UCSD-AML1 (cell line): ENCODE measurements at regions not wholly inside any gene's neighbourhood (a gene's known extent, or its start where the extent isn't known, plus 50 kb on each side); places are given as distances from the start of the nearest gene placed in this dataset.
"Not testable (repeated sequence)": the region's sequence is repeated elsewhere in the genome, so short reads cannot be mapped to it uniquely, and the experiment has no call there.

Source experiments
- DNase-seq: peaks from one replicate; lab custom pipeline; 2025; ENCODE audit not compliant: unreplicated experiment; lab: John Stamatoyannopoulos, UW

DNA sequence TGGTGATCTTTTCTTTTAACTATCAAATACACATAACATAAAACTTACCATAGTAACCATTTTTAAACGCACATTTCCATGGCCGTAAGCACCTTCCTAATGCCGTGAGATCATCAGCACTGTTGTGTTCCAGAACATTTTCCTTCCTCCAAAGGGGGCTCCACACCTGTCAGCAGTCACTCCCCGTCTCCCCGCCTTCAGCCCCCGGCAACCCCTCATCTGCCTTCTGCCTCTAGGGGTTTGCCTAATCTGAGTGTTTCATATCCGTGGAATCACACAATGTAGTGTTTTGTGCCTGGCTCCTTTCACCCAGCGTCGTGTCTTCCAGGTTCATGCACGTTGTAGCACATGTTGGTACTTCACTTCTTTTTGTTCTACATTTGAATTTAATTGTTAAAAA, 350.1 kb upstream of the TNRC6C start:
- no peak for DNase-seq

GRCh38 chr17:77609553-77610517, 348.7 kb upstream of the TNRC6C start:
- no peak for DNase-seq

DNA sequence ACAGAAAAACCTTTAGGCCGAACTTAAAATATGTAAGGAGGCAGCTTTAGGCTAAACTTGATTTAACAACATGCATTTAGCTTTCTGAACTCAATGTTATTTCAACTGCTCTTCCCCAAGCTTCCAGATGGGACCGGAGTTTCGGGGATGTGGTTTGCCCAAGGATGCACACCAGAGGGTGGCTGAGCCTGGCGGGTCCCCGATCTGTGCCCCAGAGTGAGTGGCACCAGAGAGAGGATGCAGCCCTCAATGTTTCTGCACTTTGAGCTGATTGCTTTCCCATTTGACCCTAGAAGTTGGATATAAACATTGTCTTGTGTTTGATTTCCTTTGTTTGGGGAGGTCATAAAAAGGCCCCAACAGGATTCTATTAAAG, 348.0 kb upstream of the TNRC6C start:
- no peak for DNase-seq

DNA sequence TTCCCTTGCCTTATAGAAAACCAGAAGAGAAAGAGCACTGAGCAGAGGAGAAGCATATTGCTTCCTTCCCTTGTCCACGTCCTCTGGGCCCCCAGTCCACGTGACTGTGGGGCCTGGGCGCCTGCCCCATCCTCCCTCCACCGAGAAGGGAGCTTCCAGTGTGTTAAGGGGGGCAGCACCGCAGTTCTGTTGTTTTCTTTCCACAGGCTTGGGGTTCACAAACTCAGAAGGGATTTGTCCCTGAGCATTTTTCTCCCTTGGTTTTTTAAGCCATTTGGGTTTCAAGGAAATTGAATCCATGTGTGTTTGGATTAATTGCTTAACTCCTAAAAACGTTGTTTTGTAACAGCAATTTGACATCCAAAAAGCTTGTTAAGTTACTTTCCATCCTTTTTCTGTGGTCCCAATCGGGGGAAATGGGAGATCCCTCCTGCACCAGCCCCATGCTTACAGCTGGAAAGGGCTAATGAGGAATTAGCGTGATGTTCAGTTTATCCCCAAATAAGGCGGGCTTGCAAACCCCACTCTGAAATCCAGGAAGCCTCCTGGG, 347.5 kb upstream of the TNRC6C start:
- no peak for DNase-seq

GRCh38 chr17:77611791-77612502, 346.6 kb upstream of the TNRC6C start:
- DNase-seq: no peak

DNA sequence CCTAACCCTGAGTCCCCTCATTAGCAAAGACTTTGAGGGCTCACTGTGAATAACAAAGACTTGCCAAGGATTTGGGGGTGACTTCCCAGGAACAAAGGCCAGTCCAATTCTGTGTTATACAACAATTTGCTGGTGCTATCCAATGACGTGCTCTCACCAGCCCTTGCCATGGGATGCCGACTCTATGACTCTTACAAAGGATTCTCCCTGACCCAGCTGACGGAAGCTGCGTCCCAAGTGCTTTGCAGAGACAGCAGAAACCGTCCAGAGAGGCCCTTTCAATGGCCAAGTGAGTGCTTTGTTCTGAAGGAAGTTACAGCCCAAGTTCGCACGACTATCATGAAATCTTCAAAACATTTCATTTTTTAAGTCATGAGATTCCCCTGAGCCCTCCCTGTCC, 345.3 kb upstream of the TNRC6C start:
- DNase-seq: no peak

GRCh38 chr17:77613627-77614026, 344.9 kb upstream of the TNRC6C start:
- DNase-seq: no peak

DNA sequence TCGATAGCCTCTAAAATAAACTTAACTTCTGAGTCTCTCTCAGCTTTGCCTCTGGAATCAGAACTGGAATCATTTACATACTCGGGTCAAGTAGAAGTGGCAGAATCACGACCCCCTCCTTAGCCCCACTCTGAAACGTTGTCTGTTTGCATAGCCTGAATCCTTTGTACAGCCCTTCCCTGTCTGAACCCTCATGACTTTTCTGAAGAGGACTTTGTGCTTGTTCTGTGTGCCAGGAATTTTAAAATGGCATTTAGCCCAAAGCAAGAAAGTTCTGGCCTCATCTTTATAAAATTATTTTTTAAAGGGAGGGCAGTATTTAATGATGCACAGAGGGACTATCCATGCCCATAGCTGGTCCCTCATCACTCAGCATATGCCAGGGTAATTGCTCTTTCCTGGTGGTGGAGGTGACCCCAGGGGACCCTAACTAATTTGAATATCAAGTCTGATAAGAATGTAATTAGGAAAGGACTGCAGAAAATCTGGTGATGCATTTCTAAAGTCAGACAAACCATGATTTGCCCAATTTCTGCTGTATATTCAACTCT, 342.7 kb upstream of the TNRC6C start:
- DNase-seq: no peak

DNA sequence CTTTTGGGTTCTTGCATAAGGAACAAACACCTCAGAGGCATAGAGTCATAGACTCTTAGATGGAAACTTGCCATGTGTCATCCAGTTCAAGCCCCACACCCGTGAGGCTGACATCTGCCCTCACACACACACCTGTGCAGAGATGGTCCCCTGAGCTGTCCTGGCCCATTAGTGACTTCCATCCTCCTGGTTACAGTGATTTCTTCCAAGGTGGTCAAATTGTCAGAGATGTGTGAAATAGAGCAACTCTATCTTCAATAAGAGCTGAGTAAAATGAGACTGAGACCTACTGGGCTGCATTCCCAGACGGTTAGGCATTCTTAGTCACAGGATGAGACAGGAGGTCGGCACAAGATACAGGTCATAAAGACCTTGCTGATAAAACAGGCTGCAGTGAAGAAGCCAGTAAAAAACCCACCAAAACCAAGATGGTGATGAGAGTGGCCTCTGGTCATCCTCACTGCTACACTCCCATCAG, 342.2 kb upstream of the TNRC6C start:
- no peak for DNase-seq

GRCh38 chr17:77617516-77617915, 341.0 kb upstream of the TNRC6C start:
- no peak for DNase-seq

- no peak for DNase-seq
Observed at GRCh38 chr17:77618173-77618572, 340.3 kb upstream of the TNRC6C start.

- DNase-seq: no peak
Observed at GRCh38 chr17:77618731-77619130, 339.8 kb upstream of the TNRC6C start.

DNA sequence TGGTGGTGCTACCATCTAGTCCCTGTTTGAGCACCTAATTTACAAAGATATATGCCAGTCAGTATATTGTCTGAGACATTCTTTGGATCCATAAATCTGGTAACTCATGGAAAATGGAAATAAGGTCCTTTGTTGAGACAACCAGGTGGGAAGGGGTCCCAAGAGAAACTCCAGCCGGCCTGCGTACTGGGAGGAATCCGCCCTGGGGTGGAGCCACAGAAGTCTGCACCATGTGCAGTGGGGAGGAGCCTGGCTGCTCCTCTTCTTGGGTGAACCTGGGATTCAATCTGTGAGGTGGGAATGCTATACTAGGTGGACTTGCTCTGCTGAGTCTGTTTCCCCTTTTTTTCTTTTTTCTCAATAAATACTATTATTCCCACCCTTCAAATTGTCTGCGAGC, 339.2 kb upstream of the TNRC6C start:
- no peak for DNase-seq

GRCh38 chr17:77619851-77620250, 338.7 kb upstream of the TNRC6C start:
- no peak for DNase-seq

- no peak for DNase-seq
Observed at GRCh38 chr17:77620282-77620681, 338.2 kb upstream of the TNRC6C start.

- DNase-seq: not testable (repeated sequence)
Observed at GRCh38 chr17:77622084-77622483, 336.4 kb upstream of the TNRC6C start.

DNA sequence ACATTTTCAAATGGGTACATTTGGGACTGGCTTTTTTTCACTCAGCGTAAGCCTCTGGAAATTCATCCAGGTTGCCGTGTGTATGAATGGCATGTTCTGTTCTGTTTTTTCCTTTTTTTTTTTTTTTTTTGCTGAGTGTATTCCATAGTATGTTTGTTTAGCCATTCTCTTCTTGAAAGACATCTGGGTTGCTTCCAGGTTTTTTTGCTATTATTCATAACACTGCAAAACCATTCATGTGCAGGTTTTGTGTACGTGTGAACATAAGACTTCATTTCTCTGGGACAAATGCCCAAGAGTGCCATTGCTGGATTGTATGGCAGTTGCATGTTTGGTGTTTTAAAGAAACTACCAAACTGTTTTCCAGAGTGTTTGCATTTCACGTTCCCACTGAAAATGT, 335.9 kb upstream of the TNRC6C start:
- DNase-seq: no peak

DNA sequence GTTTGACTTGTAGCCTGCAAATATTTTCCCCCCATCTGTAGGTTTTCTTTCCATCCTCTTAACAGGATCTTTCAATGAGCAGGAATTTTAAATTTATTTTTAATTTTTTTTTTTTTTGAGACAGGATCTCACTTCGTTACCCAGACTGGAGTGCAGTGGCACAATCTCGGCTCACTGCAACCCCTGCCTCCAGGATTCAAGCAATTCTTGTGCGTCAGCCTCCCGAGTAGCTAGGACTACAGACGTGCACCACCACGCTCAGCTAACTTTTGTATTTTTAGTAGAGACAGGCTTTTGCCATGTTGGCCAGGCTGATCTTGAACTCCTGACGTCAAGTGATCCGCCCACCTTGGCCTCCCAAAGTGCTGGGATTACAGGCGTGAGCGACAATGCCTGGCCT, 335.2 kb upstream of the TNRC6C start:
- not testable (repeated sequence) for DNase-seq

DNA sequence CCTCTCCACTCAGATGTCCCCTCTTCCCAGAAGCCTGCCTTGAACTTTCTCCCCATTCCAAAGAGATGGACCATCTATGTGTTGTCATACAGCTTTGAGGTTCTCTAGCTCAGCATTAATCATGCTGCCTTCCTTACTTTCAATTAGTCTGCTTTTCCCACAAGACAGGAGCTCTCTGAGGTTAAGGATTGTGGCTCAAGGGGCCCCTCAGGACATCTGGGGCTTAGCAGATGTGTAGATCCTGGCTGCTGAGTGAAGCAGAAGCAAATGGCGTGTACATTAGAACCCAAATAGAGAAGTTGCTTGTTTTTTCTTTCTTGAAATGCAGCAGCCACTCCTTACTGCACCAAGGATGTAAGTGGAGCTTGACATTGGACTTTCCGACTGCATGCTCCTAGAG, 330.5 kb upstream of the TNRC6C start:
- no peak for DNase-seq

DNA sequence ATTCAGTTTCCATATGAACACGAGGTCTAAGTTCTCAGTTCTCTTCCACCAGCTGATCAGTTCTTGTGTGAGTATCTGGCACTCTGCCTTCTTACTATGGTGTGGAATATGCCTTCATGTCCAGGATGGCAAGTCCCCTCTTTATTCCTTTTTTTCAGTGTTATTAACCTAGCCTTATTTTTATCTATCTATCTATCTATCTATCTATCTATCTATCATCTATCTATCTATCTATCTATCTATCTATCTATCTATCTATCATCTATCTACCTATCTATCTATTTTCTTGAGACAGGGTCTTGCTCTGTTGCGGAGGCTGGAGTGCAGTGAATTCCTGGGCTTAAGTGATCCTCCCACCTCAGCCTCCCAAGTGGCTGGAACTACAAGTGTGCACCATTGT, 329.2 kb upstream of the TNRC6C start:
- not testable (repeated sequence) for DNase-seq

GRCh38 chr17:77631307-77631706, 327.2 kb upstream of the TNRC6C start:
- no peak for DNase-seq

- no peak for DNase-seq
Observed at GRCh38 chr17:77632619-77633018, 325.9 kb upstream of the TNRC6C start.
